ENCODE measurements at regions not wholly inside any gene's neighbourhood (a gene's known extent, or its start where the extent isn't known, plus 50 kb on each side); places are given as distances from the start of the nearest gene placed in this dataset.

GRCh38 chrX:69415698-69416097 is 88.4 kb upstream of the NALF2 start:
- TF ChIP-seq, protein P1, sequence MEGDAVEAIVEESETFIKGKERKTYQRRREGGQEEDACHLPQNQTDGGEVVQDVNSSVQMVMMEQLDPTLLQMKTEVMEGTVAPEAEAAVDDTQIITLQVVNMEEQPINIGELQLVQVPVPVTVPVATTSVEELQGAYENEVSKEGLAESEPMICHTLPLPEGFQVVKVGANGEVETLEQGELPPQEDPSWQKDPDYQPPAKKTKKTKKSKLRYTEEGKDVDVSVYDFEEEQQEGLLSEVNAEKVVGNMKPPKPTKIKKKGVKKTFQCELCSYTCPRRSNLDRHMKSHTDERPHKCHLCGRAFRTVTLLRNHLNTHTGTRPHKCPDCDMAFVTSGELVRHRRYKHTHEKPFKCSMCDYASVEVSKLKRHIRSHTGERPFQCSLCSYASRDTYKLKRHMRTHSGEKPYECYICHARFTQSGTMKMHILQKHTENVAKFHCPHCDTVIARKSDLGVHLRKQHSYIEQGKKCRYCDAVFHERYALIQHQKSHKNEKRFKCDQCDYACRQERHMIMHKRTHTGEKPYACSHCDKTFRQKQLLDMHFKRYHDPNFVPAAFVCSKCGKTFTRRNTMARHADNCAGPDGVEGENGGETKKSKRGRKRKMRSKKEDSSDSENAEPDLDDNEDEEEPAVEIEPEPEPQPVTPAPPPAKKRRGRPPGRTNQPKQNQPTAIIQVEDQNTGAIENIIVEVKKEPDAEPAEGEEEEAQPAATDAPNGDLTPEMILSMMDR (IDR thresholded peaks at IDR 0.05), result no peak
- no peak for TF ChIP-seq POLR2A (IDR thresholded peaks at IDR 0.05)
